ENCODE measurements at regions not wholly inside any gene's neighbourhood (a gene's known extent, or its start where the extent isn't known, plus 50 kb on each side); places are given as distances from the start of the nearest gene placed in this dataset.

- DNase-seq (no peak), FAIRE-seq (no peak)
- Histone ChIP-seq H3K4me3 (ENCODE audit: low read length in 3 of 3) (no peak overlapping the region), H3K36me3 (ENCODE audit: control insufficient read depth in 2 of 3, insufficient read depth in 3 of 3, low read length in 3 of 3) (no peaks in the 10 kb centered on the region), H3K4me1 (ENCODE audit: control insufficient read depth in 2 of 3, insufficient read depth in 2 of 3, low read depth in 1 of 3, low read length in 3 of 3) (no peaks in the 10 kb centered on the region), H3K9me3 (ENCODE audit: control insufficient read depth in 2 of 3, insufficient read depth in 1 of 3, low read length in 3 of 3) (peaks cover 0 to 3% (median 0%) of the 10 kb centered on the region in 3 donors), H3K9ac (ENCODE audit: low read length in 3 of 3) (no peak overlapping the region), H3K27ac (ENCODE audit: low read depth in 2 of 2, low read length in 2 of 2) (no peak overlapping the region), H3K27me3 (ENCODE audit: control insufficient read depth, insufficient read depth, low read length) (no peaks in the 10 kb centered on the region)
- intact Hi-C loops (cut with DNase I): no loop called here
- no peak for TF ChIP-seq CTCF (IDR thresholded peaks at IDR 0.05; ENCODE audit: borderline replicate concordance, extremely low read depth, insufficient read depth)
Measured at GRCh38 chr7:84578825-84579224, 384.2 kb upstream of the SEMA3A start.

GRCh38 chr7:84568781-84569180 is 374.2 kb upstream of the SEMA3A start:
- DNase-seq (no peak), FAIRE-seq (no peak)
- no peak overlapping the region for H3K9ac ChIP-seq (ENCODE audit: low read length in 3 of 3)
- no peaks in the 10 kb centered on the region for H3K36me3 ChIP-seq (ENCODE audit: control insufficient read depth in 2 of 3, insufficient read depth in 3 of 3, low read length in 3 of 3)
- no peaks in the 10 kb centered on the region for H3K27me3 ChIP-seq (ENCODE audit: control insufficient read depth, insufficient read depth, low read length)
- no peak overlapping the region for H3K4me3 ChIP-seq (ENCODE audit: low read length in 3 of 3)
- TF ChIP-seq CTCF (IDR thresholded peaks at IDR 0.05; ENCODE audit: borderline replicate concordance, extremely low read depth, insufficient read depth): no peak
- H3K9me3 ChIP-seq (ENCODE audit: control insufficient read depth in 2 of 3, insufficient read depth in 1 of 3, low read length in 3 of 3): no peaks in the 10 kb centered on the region
- intact Hi-C loops (cut with DNase I): no loop called here
- H3K27ac ChIP-seq (ENCODE audit: low read depth in 2 of 2, low read length in 2 of 2): no peak overlapping the region
- H3K4me1 ChIP-seq (ENCODE audit: control insufficient read depth in 2 of 3, insufficient read depth in 2 of 3, low read depth in 1 of 3, low read length in 3 of 3): no peaks in the 10 kb centered on the region

DNA sequence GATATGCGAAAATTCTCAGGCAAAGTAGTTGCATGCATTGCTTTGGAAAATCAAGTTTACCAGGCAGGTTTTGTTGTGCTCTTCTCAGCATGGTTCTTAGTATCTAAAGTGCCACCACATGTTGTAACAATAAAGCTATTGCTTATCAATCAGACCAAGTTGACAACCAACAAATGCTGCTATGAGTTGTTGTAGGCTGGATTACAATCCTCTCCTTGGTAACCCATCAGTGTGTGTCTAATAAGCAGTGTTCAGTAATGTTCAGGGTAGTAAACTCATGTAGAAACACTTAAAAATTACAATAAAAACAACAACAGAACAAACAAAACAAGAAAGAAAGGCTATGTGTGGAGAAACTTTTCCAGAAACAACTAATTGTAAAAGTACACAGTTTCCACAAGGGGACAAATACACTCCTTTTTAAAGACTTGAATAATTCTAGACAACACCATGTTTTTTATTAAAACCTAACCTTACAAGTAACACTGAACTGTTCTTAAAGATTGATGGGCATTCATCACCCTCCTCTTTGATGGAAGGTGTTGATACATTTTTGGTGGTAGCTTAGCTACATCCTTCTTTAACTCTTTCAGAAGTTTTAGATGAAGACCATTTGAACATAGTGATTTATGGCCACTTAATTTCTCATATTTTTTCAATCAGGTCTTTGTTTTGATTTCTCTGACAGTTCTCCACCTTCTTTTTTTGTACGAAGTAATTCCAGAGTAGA is 370.9 kb upstream of the SEMA3A start:
- no peaks in the 10 kb centered on the region for H3K36me3 ChIP-seq (ENCODE audit: control insufficient read depth in 2 of 3, insufficient read depth in 3 of 3, low read length in 3 of 3)
- H3K9me3 ChIP-seq (ENCODE audit: control insufficient read depth in 2 of 3, insufficient read depth in 1 of 3, low read length in 3 of 3): no peaks in the 10 kb centered on the region
- DNase-seq (no peak), FAIRE-seq (no peak)
- no peak overlapping the region for H3K27ac ChIP-seq (ENCODE audit: low read depth in 2 of 2, low read length in 2 of 2)
- no peak overlapping the region for H3K9ac ChIP-seq (ENCODE audit: low read length in 3 of 3)
- TF ChIP-seq CTCF (IDR thresholded peaks at IDR 0.05; ENCODE audit: borderline replicate concordance, extremely low read depth, insufficient read depth): no peak
- intact Hi-C loops (cut with DNase I): no loop called here
- H3K27me3 ChIP-seq (ENCODE audit: control insufficient read depth, insufficient read depth, low read length): no peaks in the 10 kb centered on the region
- no peaks in the 10 kb centered on the region for H3K4me1 ChIP-seq (ENCODE audit: control insufficient read depth in 2 of 3, insufficient read depth in 2 of 3, low read depth in 1 of 3, low read length in 3 of 3)
- H3K4me3 ChIP-seq (ENCODE audit: low read length in 3 of 3): no peak overlapping the region

DNA sequence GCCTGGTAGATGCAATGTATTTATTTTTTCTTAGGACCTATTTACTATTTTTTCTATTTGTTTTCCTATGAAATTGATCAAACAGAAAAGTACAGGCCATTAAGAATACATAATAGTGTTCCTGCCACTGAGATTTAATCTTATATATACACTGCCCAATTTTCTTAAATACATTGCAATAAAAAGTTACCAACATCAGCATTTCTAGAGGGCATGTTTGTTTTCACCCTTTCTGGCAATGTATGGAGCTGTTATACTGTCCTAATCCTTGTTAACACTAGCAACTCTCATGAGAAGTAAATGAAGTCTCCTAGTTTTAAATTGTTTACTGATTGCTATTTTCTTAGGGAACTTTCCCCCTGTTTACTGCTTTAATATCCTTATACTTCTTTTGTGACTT is 359.1 kb upstream of the SEMA3A start:
- Histone ChIP-seq H3K4me1 (ENCODE audit: control insufficient read depth in 2 of 3, insufficient read depth in 2 of 3, low read depth in 1 of 3, low read length in 3 of 3) (no peaks in the 10 kb centered on the region), H3K36me3 (ENCODE audit: control insufficient read depth in 2 of 3, insufficient read depth in 3 of 3, low read length in 3 of 3) (no peaks in the 10 kb centered on the region), H3K9me3 (ENCODE audit: control insufficient read depth in 2 of 3, insufficient read depth in 1 of 3, low read length in 3 of 3) (peaks cover 0 to 4% (median 0%) of the 10 kb centered on the region in 3 donors), H3K27ac (ENCODE audit: low read depth in 2 of 2, low read length in 2 of 2) (no peak overlapping the region), H3K9ac (ENCODE audit: low read length in 3 of 3) (no peak overlapping the region), H3K27me3 (ENCODE audit: control insufficient read depth, insufficient read depth, low read length) (no peaks in the 10 kb centered on the region), H3K4me3 (ENCODE audit: low read length in 3 of 3) (no peak overlapping the region)
- no peak for DNase-seq
- intact Hi-C loops (cut with DNase I): no loop called here
- FAIRE-seq: no peak
- TF ChIP-seq CTCF (IDR thresholded peaks at IDR 0.05; ENCODE audit: borderline replicate concordance, extremely low read depth, insufficient read depth): no peak

All from kidney (tissue), 13 donors.